Loucy (cell line): ENCODE measurements at regions not wholly inside any gene's neighbourhood (a gene's known extent, or its start where the extent isn't known, plus 50 kb on each side); places are given as distances from the start of the nearest gene placed in this dataset.
"Not testable (repeated sequence)": the region's sequence is repeated elsewhere in the genome, so short reads cannot be mapped to it uniquely, and the experiment has no call there.

Experiments used
- H2AFZ ChIP-seq: fragments of 200-600 bp; sonication (generic); 2 replicates; pipeline ENCODE4 v1.6.0; 2016; ENCODE audit warnings: antibody characterized with exemption, mild to moderate bottlenecking, low read length, moderate library complexity
- H3F3A ChIP-seq: fragments of 200-600 bp; 2 replicates; pipeline ENCODE4 v1.6.0; 2016; ENCODE audit warnings: antibody characterized with exemption, low read depth, mild to moderate bottlenecking
- H3K27me3 ChIP-seq: fragments of 200-600 bp; sonication (generic); 2 replicates; pipeline ENCODE4 v1.6.1; 2014; ENCODE audit warnings: low read length, mild to moderate bottlenecking; ENCODE audit not compliant: insufficient read depth, poor library complexity, severe bottlenecking
- H3K36me3 ChIP-seq: fragments of 200-600 bp; sonication (generic); 2 replicates; pipeline ENCODE4 v1.6.1; 2016; ENCODE audit warnings: low read length; ENCODE audit not compliant: insufficient read depth
- H3K4me1 ChIP-seq: fragments of 200-600 bp; sonication (generic); 2 replicates; pipeline ENCODE4 v1.5.1; 2014; ENCODE audit warnings: low read length, mild to moderate bottlenecking; ENCODE audit not compliant: insufficient read depth, poor library complexity, severe bottlenecking
- H3K4me2 ChIP-seq: fragments of 200-600 bp; sonication (generic); 2 replicates; pipeline ENCODE4 v1.6.0; 2014; ENCODE audit warnings: antibody characterized with exemption, low read length, low read depth, mild to moderate bottlenecking; ENCODE audit not compliant: poor library complexity, severe bottlenecking
- H3K4me3 ChIP-seq: fragments of 200-600 bp; sonication (generic); 2 replicates; pipeline ENCODE4 v1.5.1; 2014; ENCODE audit warnings: low read length, mild to moderate bottlenecking, mixed read lengths; ENCODE audit not compliant: poor library complexity, severe bottlenecking
- H3K79me2 ChIP-seq: fragments of 200-600 bp; sonication (generic); 2 replicates; pipeline ENCODE4 v1.6.1; 2014; ENCODE audit warnings: low read length; ENCODE audit not compliant: insufficient read depth
- H3K9ac ChIP-seq: fragments of 200-600 bp; sonication (generic); 2 replicates; pipeline ENCODE4 v1.6.0; 2014; ENCODE audit warnings: mild to moderate bottlenecking, low read depth, low read length, moderate library complexity; ENCODE audit not compliant: poor library complexity, severe bottlenecking
- H3K9me2 ChIP-seq: fragments of 200-600 bp; sonication (generic); replicated peaks from 2 replicates; pipeline ENCODE4 v1.6.1; 2016; ENCODE audit warnings: low read depth, low read length, mixed read lengths
- H3K9me3 ChIP-seq: fragments of 200-600 bp; sonication (generic); 2 replicates; pipeline ENCODE4 v1.6.1; 2014; ENCODE audit warnings: mild to moderate bottlenecking, antibody characterized with exemption, low read length, low read depth; ENCODE audit not compliant: insufficient read depth
- H4K20me1 ChIP-seq: fragments of 200-600 bp; sonication (generic); 2 replicates; pipeline ENCODE4 v1.6.0; 2014; ENCODE audit warnings: antibody characterized with exemption, low read length, mild to moderate bottlenecking; ENCODE audit not compliant: insufficient read depth, poor library complexity, severe bottlenecking
- EZH2phosphoT487 ChIP-seq: fragments of 200-600 bp; IDR thresholded peaks from 2 replicates; pipeline ENCODE4 v1.6.1; 2018; ENCODE audit warnings: antibody characterized with exemption, mild to moderate bottlenecking, moderate library complexity, borderline replicate concordance
- TF ChIP-seq, protein P1 (sequence below): fragments of 200-600 bp; sonication (generic); conservative IDR thresholded peaks from 2 replicates; pipeline ENCODE4 v1.5.1; 2014; ENCODE audit warnings: mild to moderate bottlenecking, antibody characterized with exemption, low read length

GRCh38 chr3:69613286-69613685 is 126.0 kb upstream of the MITF start:
- Histone ChIP-seq H3K9me3 (no peaks in the 10 kb centered on the region; the same call in 1 of the 2 replicates), H3K36me3 (no peaks in the 10 kb centered on the region), H3K9ac (no peak overlapping the region), H3K4me2 (no peak overlapping the region), H3F3A (no peaks in the 10 kb centered on the region), H3K79me2 (no peaks in the 10 kb centered on the region), H2AFZ (no peak overlapping the region), H3K27me3 (no peaks in the 10 kb centered on the region), H3K4me3 (no peak overlapping the region), H3K9me2 (no peaks in the 10 kb centered on the region), H3K4me1 (no peaks in the 10 kb centered on the region), H4K20me1 (no peaks in the 10 kb centered on the region)
- TF ChIP-seq EZH2phosphoT487 = no peak
- TF ChIP-seq, protein P1, sequence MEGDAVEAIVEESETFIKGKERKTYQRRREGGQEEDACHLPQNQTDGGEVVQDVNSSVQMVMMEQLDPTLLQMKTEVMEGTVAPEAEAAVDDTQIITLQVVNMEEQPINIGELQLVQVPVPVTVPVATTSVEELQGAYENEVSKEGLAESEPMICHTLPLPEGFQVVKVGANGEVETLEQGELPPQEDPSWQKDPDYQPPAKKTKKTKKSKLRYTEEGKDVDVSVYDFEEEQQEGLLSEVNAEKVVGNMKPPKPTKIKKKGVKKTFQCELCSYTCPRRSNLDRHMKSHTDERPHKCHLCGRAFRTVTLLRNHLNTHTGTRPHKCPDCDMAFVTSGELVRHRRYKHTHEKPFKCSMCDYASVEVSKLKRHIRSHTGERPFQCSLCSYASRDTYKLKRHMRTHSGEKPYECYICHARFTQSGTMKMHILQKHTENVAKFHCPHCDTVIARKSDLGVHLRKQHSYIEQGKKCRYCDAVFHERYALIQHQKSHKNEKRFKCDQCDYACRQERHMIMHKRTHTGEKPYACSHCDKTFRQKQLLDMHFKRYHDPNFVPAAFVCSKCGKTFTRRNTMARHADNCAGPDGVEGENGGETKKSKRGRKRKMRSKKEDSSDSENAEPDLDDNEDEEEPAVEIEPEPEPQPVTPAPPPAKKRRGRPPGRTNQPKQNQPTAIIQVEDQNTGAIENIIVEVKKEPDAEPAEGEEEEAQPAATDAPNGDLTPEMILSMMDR = no peak

- Histone ChIP-seq H3K9me3 (no peaks in the 10 kb centered on the region), H3K9me2 (no peaks in the 10 kb centered on the region), H3K4me2 (no peak overlapping the region), H3F3A (no peaks in the 10 kb centered on the region), H4K20me1 (no peaks in the 10 kb centered on the region), H2AFZ (no peak overlapping the region), H3K9ac (no peak overlapping the region), H3K36me3 (no peaks in the 10 kb centered on the region), H3K4me3 (no peak overlapping the region), H3K4me1 (no peaks in the 10 kb centered on the region), H3K27me3 (no peaks in the 10 kb centered on the region), H3K79me2 (no peaks in the 10 kb centered on the region)
- TF ChIP-seq EZH2phosphoT487 = no peak
- TF ChIP-seq, protein P1 = no peak
Measured at GRCh38 chr3:69612791-69613190, 126.5 kb upstream of the MITF start.

DNA sequence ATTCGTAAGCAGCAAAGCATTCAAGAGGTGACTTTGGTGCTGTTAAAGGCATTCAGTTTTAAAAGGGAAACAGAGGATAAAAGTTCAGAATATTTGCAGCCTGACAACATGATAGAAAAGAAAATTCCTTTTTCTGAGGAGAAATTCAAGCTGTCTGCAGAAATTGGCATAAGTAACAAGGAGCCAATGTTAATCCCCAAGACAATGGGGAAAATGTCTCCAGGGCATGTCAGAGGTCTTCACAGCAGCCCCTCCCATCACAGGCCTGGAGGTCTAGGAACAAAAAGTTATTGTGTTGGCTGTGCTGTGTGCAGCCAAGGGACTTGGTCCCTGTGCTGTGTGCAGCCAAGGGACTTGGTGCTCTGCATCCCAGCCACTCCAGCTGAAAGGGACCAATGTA is 129.7 kb upstream of the MITF start:
- H3K4me3 ChIP-seq, H3K9me3 ChIP-seq, H3K4me1 ChIP-seq, H3K4me2 ChIP-seq, H3F3A ChIP-seq, H3K9me2 ChIP-seq, H3K9ac ChIP-seq, H3K79me2 ChIP-seq, H3K27me3 ChIP-seq, H3K36me3 ChIP-seq, H2AFZ ChIP-seq, H4K20me1 ChIP-seq: not testable (repeated sequence)

GRCh38 chr3:69607466-69608305 is 131.6 kb upstream of the MITF start:
- H3K9me2 ChIP-seq = no peaks in the 10 kb centered on the region
- TF ChIP-seq EZH2phosphoT487 = no peak
- TF ChIP-seq, protein P1 = no peak
- H3K9ac ChIP-seq = no peak overlapping the region
- H3K9me3 ChIP-seq = no peaks in the 10 kb centered on the region
- H2AFZ ChIP-seq = no peak overlapping the region
- no peaks in the 10 kb centered on the region for H3K4me1 ChIP-seq
- no peak overlapping the region for H3K4me3 ChIP-seq
- no peaks in the 10 kb centered on the region for H3F3A ChIP-seq
- H3K36me3 ChIP-seq = no peaks in the 10 kb centered on the region
- H3K4me2 ChIP-seq = no peak overlapping the region
- H3K27me3 ChIP-seq = no peaks in the 10 kb centered on the region
- H3K79me2 ChIP-seq = no peaks in the 10 kb centered on the region
- no peaks in the 10 kb centered on the region for H4K20me1 ChIP-seq
